ENCODE measurements at regions not wholly inside any gene's neighbourhood (a gene's known extent, or its start where the extent isn't known, plus 50 kb on each side); places are given as distances from the start of the nearest gene placed in this dataset.

DNA sequence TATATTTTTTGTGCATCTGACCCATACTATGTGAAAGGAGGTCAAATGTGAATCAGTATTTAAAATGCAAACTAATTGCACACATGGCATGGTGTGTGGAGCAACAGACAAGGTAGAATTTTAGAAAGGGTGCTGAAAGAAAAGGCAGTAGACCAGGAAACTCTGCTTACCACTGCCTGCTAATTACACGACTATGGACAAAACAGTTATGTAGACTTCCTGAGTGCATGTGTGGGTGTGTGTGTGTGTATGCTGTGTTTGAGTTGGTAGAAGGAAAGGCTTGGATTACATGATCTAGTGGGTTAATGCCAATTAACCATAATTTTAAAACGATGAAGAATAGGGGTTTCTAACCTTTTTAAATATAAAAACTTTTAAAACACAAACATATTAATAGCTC, 349.9 kb downstream of the SH3GL2 start:
- no peak for TF ChIP-seq EZH2phosphoT487 (IDR thresholded peaks at IDR 0.05; ENCODE audit: borderline replicate concordance, low read length)
- TF ChIP-seq, protein P1, sequence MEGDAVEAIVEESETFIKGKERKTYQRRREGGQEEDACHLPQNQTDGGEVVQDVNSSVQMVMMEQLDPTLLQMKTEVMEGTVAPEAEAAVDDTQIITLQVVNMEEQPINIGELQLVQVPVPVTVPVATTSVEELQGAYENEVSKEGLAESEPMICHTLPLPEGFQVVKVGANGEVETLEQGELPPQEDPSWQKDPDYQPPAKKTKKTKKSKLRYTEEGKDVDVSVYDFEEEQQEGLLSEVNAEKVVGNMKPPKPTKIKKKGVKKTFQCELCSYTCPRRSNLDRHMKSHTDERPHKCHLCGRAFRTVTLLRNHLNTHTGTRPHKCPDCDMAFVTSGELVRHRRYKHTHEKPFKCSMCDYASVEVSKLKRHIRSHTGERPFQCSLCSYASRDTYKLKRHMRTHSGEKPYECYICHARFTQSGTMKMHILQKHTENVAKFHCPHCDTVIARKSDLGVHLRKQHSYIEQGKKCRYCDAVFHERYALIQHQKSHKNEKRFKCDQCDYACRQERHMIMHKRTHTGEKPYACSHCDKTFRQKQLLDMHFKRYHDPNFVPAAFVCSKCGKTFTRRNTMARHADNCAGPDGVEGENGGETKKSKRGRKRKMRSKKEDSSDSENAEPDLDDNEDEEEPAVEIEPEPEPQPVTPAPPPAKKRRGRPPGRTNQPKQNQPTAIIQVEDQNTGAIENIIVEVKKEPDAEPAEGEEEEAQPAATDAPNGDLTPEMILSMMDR (IDR thresholded peaks at IDR 0.05; ENCODE audit: low read depth, low read length, poor library complexity, severe bottlenecking) = no peak

Data from DOHH2 (cell line).